ENCODE measurements at regions not wholly inside any gene's neighbourhood (a gene's known extent, or its start where the extent isn't known, plus 50 kb on each side); places are given as distances from the start of the nearest gene placed in this dataset.

DNA sequence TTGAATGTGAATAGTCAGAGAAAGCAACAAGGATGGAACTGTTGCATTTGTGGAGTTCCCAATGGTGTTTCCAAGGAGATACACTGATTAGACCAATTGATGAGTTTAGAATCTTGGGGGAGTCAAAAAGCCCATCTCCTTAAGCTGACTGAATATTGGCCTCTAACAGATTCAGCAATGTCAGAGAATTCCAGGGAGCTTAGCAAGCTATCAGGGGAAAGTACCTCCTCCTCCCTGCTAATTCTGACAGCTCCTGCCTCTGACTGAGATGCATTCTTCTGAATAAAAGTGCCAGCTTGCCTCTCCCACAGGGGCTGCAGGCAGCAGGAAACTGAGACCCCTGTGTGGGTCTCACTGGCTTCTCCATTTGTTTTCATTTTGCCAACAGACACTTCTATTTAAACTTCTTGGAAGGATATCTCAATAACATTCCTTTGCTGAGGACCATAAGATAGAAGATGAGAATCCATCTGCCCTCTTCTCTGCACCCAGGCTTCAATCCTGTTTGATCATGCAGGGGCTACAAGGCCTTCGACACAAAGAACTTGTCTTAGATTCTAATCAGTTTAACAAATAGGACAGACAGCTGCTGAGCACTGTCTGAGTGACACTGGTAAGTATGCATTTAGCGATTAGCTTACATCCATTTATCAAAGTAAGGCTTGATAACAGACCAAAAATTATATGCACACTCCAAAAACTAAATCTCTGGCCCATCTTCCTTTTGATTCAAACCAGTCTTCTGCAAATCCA lies 1080.8 kb downstream of the TUSC7 start:
- Histone ChIP-seq H3K9me3 (ENCODE audit: insufficient read depth, low read depth, low read length) (no peaks in the 10 kb centered on the region), H3K14ac (ENCODE audit: low read length) (no peak overlapping the region), H2AK5ac (ENCODE audit: low read length) (no peak overlapping the region), H4K8ac (ENCODE audit: low read depth, low read length) (no peak overlapping the region), H3K36me3 (ENCODE audit: control insufficient read depth in 1 of 2, insufficient read depth in 2 of 2, low read length in 2 of 2) (no peaks in the 10 kb centered on the region), H3K27me3 (ENCODE audit: insufficient read depth, low read length) (no peaks in the 10 kb centered on the region), H3K4me2 (ENCODE audit: low read length) (no peak overlapping the region), H3K4me3 (ENCODE audit: low read depth, low read length) (no peak overlapping the region), H3K18ac (ENCODE audit: low read length) (no peak overlapping the region), H3K4me1 (ENCODE audit: control insufficient read depth in 1 of 2, insufficient read depth in 2 of 2, low read length in 2 of 2) (no peaks in the 10 kb centered on the region), H3K4ac (ENCODE audit: low read depth, low read length) (no peak overlapping the region), H3K23ac (ENCODE audit: low read length) (no peak overlapping the region), H4K12ac (ENCODE audit: low read depth, low read length) (no peak overlapping the region), H3K79me2 (ENCODE audit: control insufficient read depth, insufficient read depth, low read length, poor library complexity) (no peaks in the 10 kb centered on the region), H3K79me1 (ENCODE audit: low read length) (no peaks in the 10 kb centered on the region), H2BK12ac (ENCODE audit: low read length) (no peak overlapping the region), H2BK120ac (ENCODE audit: insufficient read depth, low read length, poor library complexity) (no peak overlapping the region), H3K27ac (ENCODE audit: low read depth, low read length) (no peak overlapping the region), H2AFZ (ENCODE audit: insufficient read depth, low read length, poor library complexity) (no peak overlapping the region), H2BK5ac (ENCODE audit: low read depth, low read length, poor library complexity) (no peak overlapping the region), H4K91ac (ENCODE audit: low read depth, low read length) (no peak overlapping the region), H3K9ac (ENCODE audit: low read length) (no peak overlapping the region)
- no peak for DNase-seq
- WGBS (ENCODE audit: extremely low coverage, insufficient coverage, insufficient read length), result no CpG with 5 or more reads among the region's 2 CpGs

GRCh38 chr3:117793622-117794265 lies 1084.2 kb downstream of the TUSC7 start:
- H4K12ac ChIP-seq (ENCODE audit: low read depth, low read length), result no peak overlapping the region
- H3K4me1 ChIP-seq (ENCODE audit: control insufficient read depth in 1 of 2, insufficient read depth in 2 of 2, low read length in 2 of 2), result no peaks in the 10 kb centered on the region
- no CpG with 5 or more reads among the region's 8 CpGs for WGBS (ENCODE audit: extremely low coverage, insufficient coverage, insufficient read length)

GRCh38 chr3:117798221-117798620 lies 1088.6 kb downstream of the TUSC7 start:
- no peak overlapping the region for H4K91ac ChIP-seq (ENCODE audit: low read depth, low read length)
- no peak overlapping the region for H2BK12ac ChIP-seq (ENCODE audit: low read length)
- WGBS (ENCODE audit: extremely low coverage, insufficient coverage, insufficient read length), result no CpG with 5 or more reads among the region's 3 CpGs
- H4K12ac ChIP-seq (ENCODE audit: low read depth, low read length), result no peak overlapping the region
- no peak for DNase-seq
- H3K4me1 ChIP-seq (ENCODE audit: control insufficient read depth in 1 of 2, insufficient read depth in 2 of 2, low read length in 2 of 2), result no peaks in the 10 kb centered on the region
- H3K79me2 ChIP-seq (ENCODE audit: control insufficient read depth, insufficient read depth, low read length, poor library complexity), result no peaks in the 10 kb centered on the region
- H3K18ac ChIP-seq (ENCODE audit: low read length), result no peak overlapping the region
- no peak overlapping the region for H3K4me2 ChIP-seq (ENCODE audit: low read length)
- no peak overlapping the region for H2BK120ac ChIP-seq (ENCODE audit: insufficient read depth, low read length, poor library complexity)
- H3K27me3 ChIP-seq (ENCODE audit: insufficient read depth, low read length), result no peaks in the 10 kb centered on the region
- H3K4me3 ChIP-seq (ENCODE audit: low read depth, low read length), result no peak overlapping the region
- H3K4ac ChIP-seq (ENCODE audit: low read depth, low read length), result no peak overlapping the region
- H2BK5ac ChIP-seq (ENCODE audit: low read depth, low read length, poor library complexity), result no peak overlapping the region
- no peaks in the 10 kb centered on the region for H3K36me3 ChIP-seq (ENCODE audit: control insufficient read depth in 1 of 2, insufficient read depth in 2 of 2, low read length in 2 of 2)
- no peak overlapping the region for H3K14ac ChIP-seq (ENCODE audit: low read length)
- H3K9me3 ChIP-seq (ENCODE audit: insufficient read depth, low read depth, low read length), result no peaks in the 10 kb centered on the region
- no peak overlapping the region for H4K8ac ChIP-seq (ENCODE audit: low read depth, low read length)
- H3K79me1 ChIP-seq (ENCODE audit: low read length), result no peaks in the 10 kb centered on the region
- H3K27ac ChIP-seq (ENCODE audit: low read depth, low read length), result no peak overlapping the region
- H3K23ac ChIP-seq (ENCODE audit: low read length), result no peak overlapping the region
- no peak overlapping the region for H2AFZ ChIP-seq (ENCODE audit: insufficient read depth, low read length, poor library complexity)
- no peak overlapping the region for H2AK5ac ChIP-seq (ENCODE audit: low read length)
- no peak overlapping the region for H3K9ac ChIP-seq (ENCODE audit: low read length)

More at GRCh38 chr3:117793622-117794265, 1084.2 kb downstream of the TUSC7 start:
- Histone ChIP-seq H3K4ac (ENCODE audit: low read depth, low read length) (no peak overlapping the region), H4K91ac (ENCODE audit: low read depth, low read length) (no peak overlapping the region), H3K23ac (ENCODE audit: low read length) (no peak overlapping the region), H3K9ac (ENCODE audit: low read length) (no peak overlapping the region), H3K79me1 (ENCODE audit: low read length) (no peaks in the 10 kb centered on the region), H3K9me3 (ENCODE audit: insufficient read depth, low read depth, low read length) (no peaks in the 10 kb centered on the region), H3K27ac (ENCODE audit: low read depth, low read length) (no peak overlapping the region), H3K27me3 (ENCODE audit: insufficient read depth, low read length) (no peaks in the 10 kb centered on the region), H2BK12ac (ENCODE audit: low read length) (no peak overlapping the region), H3K4me3 (ENCODE audit: low read depth, low read length) (no peak overlapping the region), H2AK5ac (ENCODE audit: low read length) (no peak overlapping the region), H3K4me2 (ENCODE audit: low read length) (no peak overlapping the region), H3K14ac (ENCODE audit: low read length) (no peak overlapping the region), H2AFZ (ENCODE audit: insufficient read depth, low read length, poor library complexity) (no peak overlapping the region), H4K8ac (ENCODE audit: low read depth, low read length) (no peak overlapping the region), H2BK5ac (ENCODE audit: low read depth, low read length, poor library complexity) (no peak overlapping the region), H3K36me3 (ENCODE audit: control insufficient read depth in 1 of 2, insufficient read depth in 2 of 2, low read length in 2 of 2) (no peaks in the 10 kb centered on the region), H3K79me2 (ENCODE audit: control insufficient read depth, insufficient read depth, low read length, poor library complexity) (no peaks in the 10 kb centered on the region), H3K18ac (ENCODE audit: low read length) (no peak overlapping the region), H2BK120ac (ENCODE audit: insufficient read depth, low read length, poor library complexity) (no peak overlapping the region)
- no peak for DNase-seq

GRCh38 chr3:117798687-117799386 lies 1089.3 kb downstream of the TUSC7 start:
- WGBS (ENCODE audit: extremely low coverage, insufficient coverage, insufficient read length), result no CpG with 5 or more reads among the region's 6 CpGs
- Histone ChIP-seq H2AK5ac (ENCODE audit: low read length) (no peak overlapping the region), H3K4ac (ENCODE audit: low read depth, low read length) (no peak overlapping the region), H2BK120ac (ENCODE audit: insufficient read depth, low read length, poor library complexity) (no peak overlapping the region), H3K4me2 (ENCODE audit: low read length) (no peak overlapping the region), H3K9me3 (ENCODE audit: insufficient read depth, low read depth, low read length) (no peaks in the 10 kb centered on the region), H2BK5ac (ENCODE audit: low read depth, low read length, poor library complexity) (no peak overlapping the region), H3K9ac (ENCODE audit: low read length) (no peak overlapping the region), H3K27ac (ENCODE audit: low read depth, low read length) (no peak overlapping the region), H2AFZ (ENCODE audit: insufficient read depth, low read length, poor library complexity) (no peak overlapping the region), H3K14ac (ENCODE audit: low read length) (no peak overlapping the region), H4K12ac (ENCODE audit: low read depth, low read length) (no peak overlapping the region), H4K8ac (ENCODE audit: low read depth, low read length) (no peak overlapping the region), H2BK12ac (ENCODE audit: low read length) (no peak overlapping the region), H3K23ac (ENCODE audit: low read length) (no peak overlapping the region), H4K91ac (ENCODE audit: low read depth, low read length) (no peak overlapping the region), H3K79me2 (ENCODE audit: control insufficient read depth, insufficient read depth, low read length, poor library complexity) (no peaks in the 10 kb centered on the region), H3K36me3 (ENCODE audit: control insufficient read depth in 1 of 2, insufficient read depth in 2 of 2, low read length in 2 of 2) (no peaks in the 10 kb centered on the region), H3K4me1 (ENCODE audit: control insufficient read depth in 1 of 2, insufficient read depth in 2 of 2, low read length in 2 of 2) (no peaks in the 10 kb centered on the region), H3K18ac (ENCODE audit: low read length) (no peak overlapping the region), H3K27me3 (ENCODE audit: insufficient read depth, low read length) (no peaks in the 10 kb centered on the region), H3K4me3 (ENCODE audit: low read depth, low read length) (no peak overlapping the region), H3K79me1 (ENCODE audit: low read length) (no peaks in the 10 kb centered on the region)
- DNase-seq, result no peak

Data from trophoblast cell (in vitro differentiated cells and primary cell).